Iris pigment epithelial cell (primary cell): ENCODE measurements at regions not wholly inside any gene's neighbourhood (a gene's known extent, or its start where the extent isn't known, plus 50 kb on each side); places are given as distances from the start of the nearest gene placed in this dataset.
"Not testable (repeated sequence)": the region's sequence is repeated elsewhere in the genome, so short reads cannot be mapped to it uniquely, and the experiment has no call there.

Experiments used
- DNase-seq: peaks from one replicate; pipeline ENCODE4 v3.0.0-alpha.2; 2011; ENCODE audit warnings: low read depth

- DNase-seq, result no peak
Measured at GRCh38 chr22:36088292-36088691, 59.7 kb upstream of the RBFOX2 start.

DNA sequence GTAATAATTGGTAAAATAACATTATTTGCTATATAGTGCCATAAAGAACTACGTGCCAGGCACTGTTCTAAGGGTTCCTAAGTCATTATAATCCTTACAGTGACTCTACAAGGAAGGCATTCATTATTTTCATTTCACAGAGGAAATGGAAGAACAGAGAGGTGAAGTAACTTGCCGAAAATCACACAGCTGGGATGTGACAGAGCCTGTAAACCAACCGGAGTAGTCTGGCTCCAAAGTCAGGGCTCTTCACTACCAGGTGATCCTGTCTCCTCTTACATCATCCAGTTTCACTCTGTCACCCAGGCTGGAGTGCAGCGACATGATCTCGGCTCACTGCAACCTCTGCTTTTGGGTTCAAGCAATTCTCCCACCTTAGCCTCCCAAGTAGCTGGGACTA, 59.2 kb upstream of the RBFOX2 start:
- DNase-seq, result no peak

DNA sequence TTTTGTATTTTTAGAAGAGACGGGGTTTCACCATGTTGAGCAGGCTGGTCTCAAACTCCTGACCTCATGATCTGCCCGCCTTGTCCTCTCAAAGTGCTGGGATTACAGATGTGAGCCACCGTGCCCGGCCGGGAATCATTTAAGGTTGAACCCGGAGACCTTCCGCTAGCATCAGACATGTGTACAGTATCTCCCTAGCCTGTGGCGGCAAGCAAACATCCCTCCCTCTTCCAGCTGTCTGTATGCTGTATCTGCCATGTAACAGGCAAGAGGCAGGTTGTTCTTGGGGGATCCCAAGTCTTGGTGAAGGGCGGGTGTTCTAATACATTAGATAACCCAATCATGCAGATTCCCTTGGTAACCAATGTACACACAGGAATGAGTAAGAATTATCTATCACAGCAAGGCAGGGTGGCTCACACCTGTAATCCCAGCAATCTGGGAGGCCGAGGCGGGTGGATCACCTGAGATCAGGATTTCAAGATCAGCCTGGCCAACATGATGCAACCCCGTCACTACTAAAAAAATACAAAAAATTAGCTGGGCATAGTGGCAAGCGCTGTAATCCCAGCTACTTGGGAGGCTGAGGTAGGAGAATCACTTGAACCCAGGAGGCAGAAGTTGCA, 58.1 kb upstream of the RBFOX2 start:
- no peak for DNase-seq

GRCh38 chr22:36086170-36086490, 57.5 kb upstream of the RBFOX2 start:
- no peak for DNase-seq

DNA sequence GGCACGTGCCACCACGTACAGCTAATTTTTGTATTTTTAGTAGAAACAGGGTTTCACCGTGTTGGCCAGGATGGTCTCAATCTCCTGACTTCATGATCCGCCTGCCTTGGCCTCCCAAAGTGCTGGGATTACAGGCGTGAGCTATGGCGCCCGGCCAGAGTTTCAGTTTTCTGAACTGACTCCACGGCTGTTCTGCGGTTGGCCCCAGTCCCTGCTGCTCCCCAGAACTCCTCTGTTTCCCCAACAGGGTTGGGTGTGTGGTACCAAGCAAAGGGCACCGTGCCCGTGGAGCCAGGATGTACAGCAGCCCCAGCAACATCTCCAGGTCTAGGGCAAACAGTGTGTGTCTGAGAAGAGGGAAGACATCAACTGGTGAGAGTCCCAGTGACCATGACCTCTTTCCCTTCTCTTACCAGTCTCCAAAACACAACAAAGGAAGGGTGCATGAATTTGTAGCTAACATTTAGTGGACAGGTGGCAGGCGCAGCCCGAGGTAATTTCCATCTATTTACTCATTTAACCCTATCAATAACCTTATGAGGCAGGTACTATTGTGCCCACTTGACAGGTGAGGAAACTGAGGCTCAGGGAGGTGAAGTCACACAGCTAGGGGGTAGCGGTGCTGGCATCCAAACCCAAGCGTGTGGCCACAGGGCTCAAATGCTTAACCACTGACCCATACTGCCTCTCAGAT, 57.0 kb upstream of the RBFOX2 start:
- no peak for DNase-seq

- DNase-seq, result no peak
Measured at GRCh38 chr22:36084717-36085116, 56.1 kb upstream of the RBFOX2 start.

- DNase-seq, result no peak
Measured at GRCh38 chr22:36083056-36083455, 54.4 kb upstream of the RBFOX2 start.

- DNase-seq, result peak; percentile 94
Measured at GRCh38 chr22:36081023-36081431, 52.4 kb upstream of the RBFOX2 start.

- not testable (repeated sequence) for DNase-seq
Measured at GRCh38 chr22:36080281-36080680, 51.7 kb upstream of the RBFOX2 start.

DNA sequence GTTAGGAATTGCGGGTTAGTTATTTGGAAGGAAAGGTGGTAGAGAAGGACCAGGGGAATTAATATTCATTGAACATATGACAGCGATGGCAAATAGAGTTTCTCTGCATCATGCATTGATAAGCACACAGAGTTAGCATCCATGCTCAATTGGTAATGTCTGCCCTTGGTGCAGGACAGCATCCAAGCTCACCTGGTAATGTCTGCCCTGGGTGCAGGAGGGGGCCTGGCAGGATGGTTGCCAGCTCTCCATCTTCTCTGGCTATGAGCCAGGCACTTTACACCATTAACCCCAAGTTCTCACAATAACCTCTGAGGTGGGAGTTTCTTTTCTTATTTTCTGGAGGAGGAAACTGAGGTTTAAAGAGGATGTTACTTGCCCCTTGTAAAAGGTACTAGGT, 50.4 kb upstream of the RBFOX2 start:
- DNase-seq, result no peak
